Breast epithelium (tissue), 3 donors: ENCODE measurements at regions not wholly inside any gene's neighbourhood (a gene's known extent, or its start where the extent isn't known, plus 50 kb on each side); places are given as distances from the start of the nearest gene placed in this dataset.

Experiments
- POLR2A ChIP-seq: fragments of 450-650 bp; IDR thresholded peaks from one replicate; pipeline ENCODE4 v1.6.1; 2016; ENCODE audit warnings: antibody characterized with exemption, mild to moderate bottlenecking, moderate library complexity
- TF ChIP-seq, protein P1 (sequence below), 3 donors: fragments of 450-650 bp; IDR thresholded peaks; one replicate each; pipeline ENCODE4 v1.5.1; 2016 to 2017; ENCODE audit warnings: antibody characterized with exemption in 3 of 3, mild to moderate bottlenecking in 3 of 3, moderate library complexity in 3 of 3

GRCh38 chr5:21085791-21086190 lies 1097.8 kb upstream of the CDH18 start:
- TF ChIP-seq, protein P1, sequence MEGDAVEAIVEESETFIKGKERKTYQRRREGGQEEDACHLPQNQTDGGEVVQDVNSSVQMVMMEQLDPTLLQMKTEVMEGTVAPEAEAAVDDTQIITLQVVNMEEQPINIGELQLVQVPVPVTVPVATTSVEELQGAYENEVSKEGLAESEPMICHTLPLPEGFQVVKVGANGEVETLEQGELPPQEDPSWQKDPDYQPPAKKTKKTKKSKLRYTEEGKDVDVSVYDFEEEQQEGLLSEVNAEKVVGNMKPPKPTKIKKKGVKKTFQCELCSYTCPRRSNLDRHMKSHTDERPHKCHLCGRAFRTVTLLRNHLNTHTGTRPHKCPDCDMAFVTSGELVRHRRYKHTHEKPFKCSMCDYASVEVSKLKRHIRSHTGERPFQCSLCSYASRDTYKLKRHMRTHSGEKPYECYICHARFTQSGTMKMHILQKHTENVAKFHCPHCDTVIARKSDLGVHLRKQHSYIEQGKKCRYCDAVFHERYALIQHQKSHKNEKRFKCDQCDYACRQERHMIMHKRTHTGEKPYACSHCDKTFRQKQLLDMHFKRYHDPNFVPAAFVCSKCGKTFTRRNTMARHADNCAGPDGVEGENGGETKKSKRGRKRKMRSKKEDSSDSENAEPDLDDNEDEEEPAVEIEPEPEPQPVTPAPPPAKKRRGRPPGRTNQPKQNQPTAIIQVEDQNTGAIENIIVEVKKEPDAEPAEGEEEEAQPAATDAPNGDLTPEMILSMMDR (IDR thresholded peaks at IDR 0.05), result no peak
- TF ChIP-seq POLR2A, result no peak
